Prostate gland (tissue), 2 donors: ENCODE measurements at regions not wholly inside any gene's neighbourhood (a gene's known extent, or its start where the extent isn't known, plus 50 kb on each side); places are given as distances from the start of the nearest gene placed in this dataset.
"Not testable (repeated sequence)": the region's sequence is repeated elsewhere in the genome, so short reads cannot be mapped to it uniquely, and the experiment has no call there.

Source experiments
- DNase-seq: peaks from one replicate; pipeline ENCODE4 v3.0.0-alpha.2; 2019; ENCODE audit warnings: low spot score
- H3K27ac ChIP-seq, 2 donors: fragments of 200-600 bp; sonication (generic); 2 replicates each; pipeline ENCODE4 v1.5.1; 2017 to 2019
- H3K27me3 ChIP-seq: fragments of 200-600 bp; sonication (generic); replicated peaks from 2 replicates; pipeline ENCODE4 v1.5.1; 2019; ENCODE audit not compliant: insufficient read depth
- H3K36me3 ChIP-seq, 2 donors: fragments of 200-600 bp; sonication (generic); 1 replicate in 1 of 2; 2 replicates in 1 of 2; pipeline versions ENCODE4 v1.5.1 to v1.8.1; 2017 to 2019
- H3K4me1 ChIP-seq: fragments of 200-600 bp; sonication (generic); replicated peaks from 2 replicates; pipeline ENCODE4 v1.5.1; 2019
- H3K4me3 ChIP-seq, 2 donors: fragments of 200-600 bp; sonication (generic); 2 replicates each; pipeline ENCODE4 v1.5.1; 2017 to 2019
- H3K9me3 ChIP-seq: fragments of 200-600 bp; sonication (generic); 2 replicates; pipeline ENCODE4 v1.5.1; 2017
- CTCF ChIP-seq, 4 experiments: fragments of 200-600 bp in 2 of 4; fragments of 450-650 bp in 2 of 4; sonication (generic) in 2 of 4; IDR thresholded peaks; 1 replicate in 3 of 4; 2 replicates in 1 of 4; pipeline ENCODE4 v1.5.1; 2016 to 2019; ENCODE audit warnings: antibody characterized with exemption in 4 of 4, mild to moderate bottlenecking in 2 of 4, moderate library complexity in 2 of 4
- POLR2A ChIP-seq: fragments of 450-650 bp; IDR thresholded peaks from one replicate; pipeline ENCODE4 v1.6.1; 2016; ENCODE audit warnings: antibody characterized with exemption, mild to moderate bottlenecking
- POLR2AphosphoS5 ChIP-seq: sonication (generic); formaldehyde crosslinking; IDR thresholded peaks from one replicate; pipeline ENCODE4 v1.6.1; 2017; ENCODE audit warnings: antibody characterized with exemption
- WGBS: methylation state at CpG from one replicate; pipeline ENCODE4 v1.1.5; 2018; 5-methylcytosine and 5-hydroxymethylcytosine counted together
- intact Hi-C: fragments of 100-400 bp; cut with DNase I; formaldehyde crosslinking; loops from one replicate; pipeline ENCODE4 v1.14.2; 2022

- WGBS = 56% methylated on average over 1 of the region's 1 CpG
- Histone ChIP-seq H3K27ac (no peak overlapping the region), H3K4me1 (no peaks in the 10 kb centered on the region), H3K36me3 (no peaks in the 10 kb centered on the region), H3K4me3 (no peak overlapping the region), H3K27me3 (no peaks in the 10 kb centered on the region), H3K9me3 (no peaks in the 10 kb centered on the region)
- no peak for DNase-seq
- intact Hi-C loops = no loop called here
- TF ChIP-seq POLR2A (no peak), CTCF (IDR thresholded peaks at IDR 0.05) (no peak), POLR2AphosphoS5 (no peak)
Observed at GRCh38 chr11:24249921-24250320, 246.9 kb upstream of the LUZP2 start.

GRCh38 chr11:24253237-24253760, 243.6 kb upstream of the LUZP2 start:
- no peak for DNase-seq
- no peak overlapping the region for H3K4me3 ChIP-seq
- H3K36me3 ChIP-seq = no peaks in the 10 kb centered on the region
- no peaks in the 10 kb centered on the region for H3K27me3 ChIP-seq
- no peak for TF ChIP-seq CTCF (IDR thresholded peaks at IDR 0.05)
- no peak for TF ChIP-seq POLR2AphosphoS5
- TF ChIP-seq POLR2A = no peak
- 50% methylated on average over 1 of the region's 1 CpG for WGBS
- H3K27ac ChIP-seq = no peak overlapping the region
- intact Hi-C loops = no loop called here
- H3K4me1 ChIP-seq = no peaks in the 10 kb centered on the region
- no peaks in the 10 kb centered on the region for H3K9me3 ChIP-seq

GRCh38 chr11:24264868-24265267, 232.0 kb upstream of the LUZP2 start:
- H3K27ac ChIP-seq = no peak overlapping the region
- TF ChIP-seq CTCF (IDR thresholded peaks at IDR 0.05) (no peak), POLR2A (no peak), POLR2AphosphoS5 (no peak)
- no peaks in the 10 kb centered on the region for H3K4me1 ChIP-seq
- H3K36me3 ChIP-seq = no peaks in the 10 kb centered on the region
- no peak for DNase-seq
- no peaks in the 10 kb centered on the region for H3K9me3 ChIP-seq
- H3K4me3 ChIP-seq = no peak overlapping the region
- 79% methylated on average over 2 of the region's 2 CpGs for WGBS
- H3K27me3 ChIP-seq = no peaks in the 10 kb centered on the region
- intact Hi-C loops = no loop called here

GRCh38 chr11:24267014-24267413, 229.8 kb upstream of the LUZP2 start:
- H3K27me3 ChIP-seq = no peaks in the 10 kb centered on the region
- no peaks in the 10 kb centered on the region for H3K36me3 ChIP-seq
- DNase-seq = no peak
- H3K9me3 ChIP-seq = no peaks in the 10 kb centered on the region
- TF ChIP-seq POLR2A = no peak
- TF ChIP-seq POLR2AphosphoS5 = no peak
- no peak for TF ChIP-seq CTCF (IDR thresholded peaks at IDR 0.05)
- WGBS = 78% methylated on average over 2 of the region's 2 CpGs
- intact Hi-C loops = no loop called here
- no peaks in the 10 kb centered on the region for H3K4me1 ChIP-seq
- no peak overlapping the region for H3K4me3 ChIP-seq
- no peak overlapping the region for H3K27ac ChIP-seq

- no peak for TF ChIP-seq POLR2A
Observed at GRCh38 chr11:24271798-24272197, 225.1 kb upstream of the LUZP2 start.

GRCh38 chr11:24274214-24274781, 222.6 kb upstream of the LUZP2 start:
- not testable (repeated sequence) for H3K4me3 ChIP-seq

More at GRCh38 chr11:24271798-24272197, 225.1 kb upstream of the LUZP2 start:
- Histone ChIP-seq H3K36me3 (no peaks in the 10 kb centered on the region), H3K27me3 (no peaks in the 10 kb centered on the region), H3K9me3 (no peaks in the 10 kb centered on the region), H3K27ac (no peak overlapping the region), H3K4me3 (no peak overlapping the region), H3K4me1 (no peaks in the 10 kb centered on the region)
- intact Hi-C loops = no loop called here
- no peak for DNase-seq
- 96% methylated on average over 2 of the region's 2 CpGs for WGBS

More at GRCh38 chr11:24274214-24274781, 222.6 kb upstream of the LUZP2 start:
- H3K36me3 ChIP-seq, H3K9me3 ChIP-seq, intact Hi-C loops, DNase-seq, H3K27me3 ChIP-seq, H3K4me1 ChIP-seq, H3K27ac ChIP-seq: not testable (repeated sequence)
- 93% methylated on average over 9 of the region's 25 CpGs for WGBS
